Right cardiac atrium (tissue), 5 donors: ENCODE measurements at regions not wholly inside any gene's neighbourhood (a gene's known extent, or its start where the extent isn't known, plus 50 kb on each side); places are given as distances from the start of the nearest gene placed in this dataset.
A peak's percentile ranks its signal among the peaks of the same experiment; 100 is the strongest.

Experiments
- ATAC-seq, 2 donors: fragments of 200-7000 bp; cut with Tn5 transposase; one replicate each; pipeline versions ENCODE4 v1.8.0 to v1.9.1; 2020; ENCODE audit warnings: moderate library complexity in 2 of 2, mild to moderate bottlenecking in 1 of 2
- DNase-seq, 3 donors: peaks; one replicate each; pipeline ENCODE4 v3.0.0-alpha.2; 2020
- H3K27ac ChIP-seq: one replicate; pipeline ENCODE4 v1.5.1; 2013; ENCODE audit warnings: mild to moderate bottlenecking, low read length, control low read depth, moderate library complexity
- H3K27me3 ChIP-seq: one replicate; pipeline ENCODE4 v1.6.1; 2013; ENCODE audit not compliant: control insufficient read depth, insufficient read depth
- H3K4me1 ChIP-seq: one replicate; pipeline ENCODE4 v1.6.1; 2013; ENCODE audit warnings: low read length; ENCODE audit not compliant: control insufficient read depth, insufficient read depth
- H3K4me3 ChIP-seq: one replicate; pipeline ENCODE4 v1.5.1; 2013; ENCODE audit warnings: low read length, control low read depth
- H3K9me3 ChIP-seq: one replicate; pipeline ENCODE4 v1.6.1; 2013; ENCODE audit warnings: low read length; ENCODE audit not compliant: control insufficient read depth
- WGBS: extraction: QIAGEN DNeasy Blood & Tissue Kit; methylation state at CpG from one replicate; pipeline ENCODE4 v1.1.7; 2013; 5-methylcytosine and 5-hydroxymethylcytosine counted together
- intact Hi-C, 4 donors: fragments of 100-400 bp; cut with DNase I; formaldehyde crosslinking; loops; one replicate each; pipeline versions ENCODE4 v1.11.0 to v1.14.0; 2022 to 2023
- donor health status: healthy with polysubstance abuse.
- donor health status: DM: no; HTN: yes; CAD: no.
- donor health status: DM: no; HTN: no; CAD: no.
- donor health status: DM: no; HTN: yes; CAD: no; lungs with severe emphysema.
- donor health status: DM: yes; HTN: yes; CAD: no.

DNA sequence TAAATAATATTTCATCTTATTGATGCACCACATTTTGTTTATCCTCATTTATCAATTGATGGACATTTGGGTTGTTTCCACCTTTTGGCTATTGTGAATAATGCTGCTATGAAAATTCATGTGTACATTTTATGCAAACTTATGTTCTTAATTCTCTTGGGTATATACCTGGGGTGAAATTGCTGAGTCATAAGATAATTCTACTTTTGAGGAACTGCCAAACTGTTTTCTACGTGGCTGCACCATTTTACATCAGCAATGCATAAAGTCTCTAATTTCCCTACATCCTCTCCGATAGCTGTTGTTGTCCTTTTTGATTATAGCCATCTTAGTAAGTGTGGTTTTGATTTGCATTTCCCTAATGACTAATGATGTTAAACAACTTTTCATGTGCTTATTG, 116.5 kb upstream of the DLX2 start:
- no peaks in the 10 kb centered on the region for H3K4me1 ChIP-seq
- WGBS = 83% methylated on average over 2 of the region's 2 CpGs
- H3K4me3 ChIP-seq = no peak overlapping the region
- H3K27ac ChIP-seq = no peak overlapping the region
- DNase-seq = no peak
- intact Hi-C loops = no loop called here
- no peak for ATAC-seq
- no peaks in the 10 kb centered on the region for H3K27me3 ChIP-seq
- H3K9me3 ChIP-seq = no peaks in the 10 kb centered on the region

DNA sequence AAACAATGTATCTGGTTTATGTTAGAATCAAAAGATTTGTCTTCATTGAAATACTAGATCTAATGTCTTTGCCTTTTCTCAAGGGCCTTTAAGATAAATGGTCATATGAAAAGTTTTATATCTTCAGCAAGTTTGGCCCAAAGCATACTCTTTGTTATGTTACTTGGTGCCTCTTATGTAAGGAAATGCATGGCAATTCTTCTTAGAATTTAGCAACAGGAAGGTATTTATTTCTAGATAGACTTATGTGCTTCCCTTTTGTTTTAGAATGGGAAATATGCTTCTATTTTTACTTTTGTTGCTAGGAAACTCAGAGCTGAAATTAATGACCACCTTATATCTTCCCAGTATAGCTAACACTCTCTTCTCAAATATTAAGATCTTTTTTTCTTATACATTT, 117.4 kb upstream of the DLX2 start:
- Histone ChIP-seq H3K27me3 (no peaks in the 10 kb centered on the region), H3K4me1 (no peaks in the 10 kb centered on the region), H3K4me3 (no peak overlapping the region), H3K27ac (no peak overlapping the region), H3K9me3 (no peaks in the 10 kb centered on the region)
- ATAC-seq (no peak), DNase-seq (no peak)
- intact Hi-C loops = no loop called here

DNA sequence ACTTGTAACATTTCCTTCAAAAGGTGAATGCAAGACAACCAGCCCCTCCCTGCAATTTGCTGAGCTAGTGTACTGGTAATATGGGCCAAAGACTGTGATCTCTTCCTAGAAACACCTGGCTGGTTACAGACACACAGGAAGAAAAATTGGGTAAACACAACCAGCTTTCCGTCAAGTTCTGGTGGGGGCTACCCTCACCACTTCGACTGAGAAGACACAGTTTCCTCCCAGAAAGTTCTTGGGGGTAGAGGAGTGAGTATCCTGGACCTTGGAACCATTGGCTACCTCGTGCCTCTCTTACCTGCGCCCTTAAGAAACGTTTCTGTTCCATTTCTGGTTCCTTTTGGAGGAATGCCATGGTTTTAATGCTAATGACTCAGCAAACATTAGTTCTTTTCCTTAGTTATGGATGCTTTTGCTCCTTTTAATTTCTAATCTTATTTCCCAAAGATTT, 120.9 kb upstream of the DLX2 start:
- no peak for DNase-seq
- Histone ChIP-seq H3K4me3 (no peak overlapping the region), H3K9me3 (no peaks in the 10 kb centered on the region), H3K27me3 (no peaks in the 10 kb centered on the region), H3K4me1 (no peaks in the 10 kb centered on the region), H3K27ac (no peak overlapping the region)
- 65% methylated on average over 5 of the region's 5 CpGs for WGBS
- ATAC-seq = no peak
- intact Hi-C loops = no loop called here

DNA sequence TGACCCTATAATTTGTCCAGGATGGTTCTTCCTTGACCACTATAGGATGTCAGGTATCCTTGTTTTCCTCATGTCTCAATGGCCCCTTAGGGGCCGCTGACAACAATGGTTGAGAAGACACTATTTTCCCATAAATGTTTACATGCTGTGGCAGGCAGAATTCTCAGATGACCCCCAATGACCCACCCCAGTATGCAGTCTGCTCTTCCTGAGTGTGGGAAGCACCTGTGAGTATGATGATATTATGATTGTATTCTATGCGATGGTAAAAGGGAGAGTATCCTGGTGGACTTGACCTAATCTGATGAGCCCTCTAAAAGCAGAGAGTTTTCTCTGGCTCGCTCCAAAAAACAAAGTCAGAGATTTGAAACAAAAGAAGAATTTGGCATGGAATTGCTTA, 123.1 kb upstream of the DLX2 start:
- Histone ChIP-seq H3K4me1 (no peaks in the 10 kb centered on the region), H3K27ac (no peak overlapping the region), H3K27me3 (no peaks in the 10 kb centered on the region), H3K9me3 (no peaks in the 10 kb centered on the region), H3K4me3 (no peak overlapping the region)
- intact Hi-C loops = no loop called here
- DNase-seq (no peak), ATAC-seq (no peak)
- 79% methylated on average over 3 of the region's 3 CpGs for WGBS

DNA sequence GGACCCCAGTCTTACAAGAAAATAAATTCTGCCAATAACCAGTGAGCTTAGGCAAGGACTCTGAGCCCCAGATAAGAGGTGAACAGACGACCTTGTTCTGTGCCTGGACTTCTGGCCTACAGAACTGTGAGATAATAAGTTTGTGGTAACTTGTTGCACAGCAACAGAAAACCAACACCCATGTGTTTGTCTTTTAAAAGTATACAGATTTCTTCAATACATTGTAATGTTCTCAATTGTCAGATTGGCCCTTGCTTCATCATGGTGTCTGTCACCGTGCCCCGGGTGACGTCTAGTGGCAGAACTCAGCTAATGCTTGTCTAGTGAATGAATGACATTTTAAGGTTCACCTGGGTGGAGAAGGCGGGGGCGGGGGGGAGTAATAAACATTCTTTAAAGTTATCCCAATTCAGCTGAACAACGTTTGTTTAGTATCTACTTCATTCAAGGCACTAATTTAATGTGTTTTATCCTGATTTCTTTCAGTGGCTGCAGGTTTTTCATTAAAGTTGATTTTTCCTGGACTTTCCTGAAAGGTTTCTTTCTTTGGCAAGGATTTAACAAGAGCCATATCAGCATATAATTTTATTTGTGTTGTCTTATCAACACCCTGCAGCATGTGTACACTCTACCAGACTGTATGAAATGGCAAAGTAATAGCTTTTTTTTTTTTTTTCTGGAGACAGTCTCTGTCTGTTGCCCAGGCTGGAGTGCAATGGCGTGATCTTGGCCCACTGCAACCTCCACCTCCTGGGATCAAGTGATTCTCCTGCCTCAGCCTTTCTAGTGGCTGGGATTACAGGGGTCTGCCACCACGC, 123.8 kb upstream of the DLX2 start:
- H3K4me3 ChIP-seq = no peak overlapping the region
- H3K27me3 ChIP-seq = no peaks in the 10 kb centered on the region
- DNase-seq (peak in 1 of 3 donors; percentile 66), ATAC-seq (peak; percentile 25 to 48)
- H3K9me3 ChIP-seq = no peaks in the 10 kb centered on the region
- 78% methylated on average over 9 of the region's 9 CpGs for WGBS
- intact Hi-C loops = no loop called here
- H3K4me1 ChIP-seq = no peaks in the 10 kb centered on the region
- no peak overlapping the region for H3K27ac ChIP-seq

- Histone ChIP-seq H3K4me3 (no peak overlapping the region), H3K9me3 (no peaks in the 10 kb centered on the region), H3K27me3 (no peaks in the 10 kb centered on the region), H3K27ac (no peak overlapping the region), H3K4me1 (no peaks in the 10 kb centered on the region)
- WGBS = 72% methylated on average over 4 of the region's 4 CpGs
- ATAC-seq = no peak
- no peak for DNase-seq
- intact Hi-C loops = no loop called here
Measured at GRCh38 chr2:172227719-172228118, 125.0 kb upstream of the DLX2 start.

DNA sequence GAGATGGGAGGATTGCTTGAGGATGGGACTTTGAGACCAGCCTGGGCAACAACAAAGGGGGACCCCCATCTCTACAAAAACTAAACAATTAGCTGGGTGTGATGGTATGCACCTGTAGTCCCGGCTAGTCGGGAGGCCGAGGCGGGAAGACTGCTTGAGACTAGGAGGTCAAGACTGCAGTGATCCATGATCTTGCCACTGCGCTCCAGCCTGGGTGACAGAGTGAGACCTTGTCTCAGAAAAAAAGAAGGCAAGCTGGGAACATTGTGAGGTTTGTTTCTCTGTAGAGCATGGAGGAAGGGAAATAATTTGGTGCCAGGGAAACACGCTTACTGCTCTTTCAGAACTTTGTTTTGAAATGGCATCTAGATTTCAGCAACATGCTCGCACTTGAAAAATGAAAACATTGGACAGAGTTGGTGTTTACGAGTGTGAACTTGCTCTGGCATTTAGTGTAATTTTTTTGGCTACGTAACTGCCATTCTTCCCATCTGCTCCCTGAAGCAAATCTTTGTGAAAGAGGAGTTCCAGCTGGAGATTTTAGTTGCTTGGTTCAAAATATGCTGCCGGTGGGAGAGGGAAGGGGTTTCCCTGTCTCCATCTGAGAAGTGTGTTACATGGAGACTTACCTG, 125.6 kb upstream of the DLX2 start:
- intact Hi-C loops = no loop called here
- no peaks in the 10 kb centered on the region for H3K27me3 ChIP-seq
- H3K9me3 ChIP-seq = no peaks in the 10 kb centered on the region
- 61% methylated on average over 10 of the region's 10 CpGs for WGBS
- no peaks in the 10 kb centered on the region for H3K4me1 ChIP-seq
- H3K27ac ChIP-seq = no peak overlapping the region
- H3K4me3 ChIP-seq = no peak overlapping the region
- DNase-seq (no peak), ATAC-seq (peak in 1 of 2 donors; percentile 44)

DNA sequence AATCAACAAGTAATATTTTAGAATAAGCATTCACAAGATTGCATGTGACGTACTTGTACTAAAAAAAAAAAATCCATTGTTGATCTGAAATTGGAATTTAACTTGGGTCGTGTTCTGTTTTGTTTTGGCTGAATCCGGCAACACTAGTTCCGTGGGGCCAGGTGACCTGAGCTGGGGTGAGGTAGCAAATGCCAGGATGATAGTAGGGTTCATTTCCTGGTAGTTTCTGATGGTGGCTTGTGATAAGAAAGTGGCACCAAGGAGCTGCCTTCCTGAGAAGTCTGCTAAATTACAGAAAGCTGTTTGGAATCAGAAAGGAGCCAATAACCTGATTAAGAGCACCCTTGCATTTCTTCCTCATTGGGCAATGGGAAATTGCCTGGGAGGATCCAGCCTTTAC, 126.4 kb upstream of the DLX2 start:
- ATAC-seq (no peak), DNase-seq (no peak)
- Histone ChIP-seq H3K27ac (no peak overlapping the region), H3K27me3 (no peaks in the 10 kb centered on the region), H3K4me3 (no peak overlapping the region), H3K9me3 (no peaks in the 10 kb centered on the region), H3K4me1 (no peaks in the 10 kb centered on the region)
- WGBS = 71% methylated on average over 4 of the region's 4 CpGs
- intact Hi-C loops = no loop called here

DNA sequence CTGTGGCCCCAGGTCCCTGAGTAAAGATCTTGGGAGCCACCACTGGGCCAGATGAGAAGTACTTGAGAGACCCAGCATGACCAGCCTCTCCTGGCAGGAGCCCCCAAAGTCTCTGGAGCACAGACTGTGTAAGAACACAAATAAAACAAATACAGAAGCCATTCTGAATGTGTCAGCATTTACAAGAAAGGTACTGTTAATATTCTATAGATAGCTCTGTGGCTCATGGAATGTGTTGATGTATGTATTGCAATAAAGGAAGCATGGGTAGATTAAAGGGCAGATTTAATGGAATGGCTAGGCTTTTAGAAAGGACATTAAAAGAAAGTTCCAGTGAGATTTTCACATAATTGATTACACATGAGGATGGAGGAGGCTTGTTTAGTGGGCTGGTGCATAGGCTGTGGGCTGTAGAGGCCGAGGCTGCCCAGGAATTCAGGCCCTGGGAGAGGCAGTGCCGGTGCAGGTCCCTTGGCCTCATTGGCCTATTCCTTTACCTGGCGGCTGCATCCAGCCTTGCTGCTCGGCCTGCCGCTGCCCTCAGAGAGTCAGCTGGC, 127.7 kb upstream of the DLX2 start:
- peaks cover 5% of the 10 kb centered on the region for H3K4me1 ChIP-seq
- no peaks in the 10 kb centered on the region for H3K27me3 ChIP-seq
- H3K9me3 ChIP-seq = no peaks in the 10 kb centered on the region
- no peak overlapping the region for H3K4me3 ChIP-seq
- intact Hi-C loops = no loop called here
- ATAC-seq (no peak), DNase-seq (no peak)
- WGBS = 84% methylated on average over 5 of the region's 5 CpGs
- no peak overlapping the region for H3K27ac ChIP-seq

- H3K4me3 ChIP-seq = no peak overlapping the region
- no peaks in the 10 kb centered on the region for H3K27me3 ChIP-seq
- intact Hi-C loops = no loop called here
- peaks cover 6% of the 10 kb centered on the region for H3K4me1 ChIP-seq
- WGBS = 94% methylated on average over 6 of the region's 6 CpGs
- no peak overlapping the region for H3K27ac ChIP-seq
- no peaks in the 10 kb centered on the region for H3K9me3 ChIP-seq
- ATAC-seq = no peak
- no peak for DNase-seq
Measured at GRCh38 chr2:172230889-172231401, 128.2 kb upstream of the DLX2 start.

GRCh38 chr2:172231508-172231907, 128.8 kb upstream of the DLX2 start:
- ATAC-seq = no peak
- Histone ChIP-seq H3K4me1 (peaks cover 6% of the 10 kb centered on the region), H3K4me3 (no peak overlapping the region), H3K27me3 (no peaks in the 10 kb centered on the region), H3K27ac (no peak overlapping the region), H3K9me3 (no peaks in the 10 kb centered on the region)
- DNase-seq = no peak
- WGBS = 97% methylated on average over 3 of the region's 3 CpGs
- intact Hi-C loops = no loop called here
